Activated CD4-positive, alpha-beta T cell treated with anti-CD3 and anti-CD28 coated beads, Interleukin-2, amount 10 ng/mL, durations not matched to agents 24 days and 14 days (primary cell): ENCODE measurements at regions not wholly inside any gene's neighbourhood (a gene's known extent, or its start where the extent isn't known, plus 50 kb on each side); places are given as distances from the start of the nearest gene placed in this dataset.
"Not testable (repeated sequence)": the region's sequence is repeated elsewhere in the genome, so short reads cannot be mapped to it uniquely, and the experiment has no call there.

ENCODE experiments used
- DNase-seq: peaks from one replicate; pipeline ENCODE4 v3.0.0; 2022
- H3K27ac Mint-ChIP-seq: one replicate; pipeline ENCODE4 v1.8.0; 2022; ENCODE audit warnings: mild to moderate bottlenecking, mixed read lengths
- H3K27me3 Mint-ChIP-seq: one replicate; pipeline ENCODE4 v1.8.0; 2022; ENCODE audit warnings: mixed read lengths
- H3K36me3 Mint-ChIP-seq: one replicate; pipeline ENCODE4 v1.8.0; 2022; ENCODE audit warnings: low read depth, mild to moderate bottlenecking, mixed read lengths
- H3K4me1 Mint-ChIP-seq: one replicate; pipeline ENCODE4 v1.8.0; 2021; ENCODE audit warnings: mixed read lengths
- H3K4me3 Mint-ChIP-seq: one replicate; pipeline ENCODE4 v1.8.0; 2022; ENCODE audit warnings: mild to moderate bottlenecking, moderate library complexity, mixed read lengths
- H3K9me3 Mint-ChIP-seq: one replicate; pipeline ENCODE4 v1.8.0; 2021; ENCODE audit warnings: mixed read lengths
- intact Hi-C: fragments of 100-400 bp; cut with micrococcal nuclease; formaldehyde crosslinking; loops from one replicate; pipeline ENCODE4 v1.15.1; 2023

DNA sequence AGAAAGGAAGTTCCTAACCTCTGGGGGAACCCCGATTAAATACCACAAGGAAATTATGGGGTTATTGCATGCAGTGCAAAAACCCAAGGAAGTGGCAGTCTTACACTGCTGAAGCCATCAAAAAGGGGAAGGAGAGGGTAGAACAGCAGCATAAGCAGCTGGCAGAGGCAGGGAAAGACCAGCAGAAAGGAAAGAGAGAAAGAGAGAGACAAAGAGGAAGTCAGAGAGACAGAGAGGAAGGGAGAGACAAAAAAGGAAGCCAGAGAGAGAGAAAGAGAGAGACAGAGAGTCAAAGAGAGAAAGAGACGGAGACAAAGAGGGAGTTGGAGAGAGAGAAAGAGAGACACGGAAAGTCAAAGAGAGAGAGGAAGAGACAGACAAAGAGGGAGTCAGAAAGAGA lies 689.1 kb downstream of the TFAP2A start:
- DNase-seq, H3K4me1 Mint-ChIP-seq, intact Hi-C loops, H3K27ac Mint-ChIP-seq, H3K4me3 Mint-ChIP-seq, H3K36me3 Mint-ChIP-seq, H3K27me3 Mint-ChIP-seq: not testable (repeated sequence)
- H3K9me3 Mint-ChIP-seq, result peaks cover 10% of the 10 kb centered on the region

DNA sequence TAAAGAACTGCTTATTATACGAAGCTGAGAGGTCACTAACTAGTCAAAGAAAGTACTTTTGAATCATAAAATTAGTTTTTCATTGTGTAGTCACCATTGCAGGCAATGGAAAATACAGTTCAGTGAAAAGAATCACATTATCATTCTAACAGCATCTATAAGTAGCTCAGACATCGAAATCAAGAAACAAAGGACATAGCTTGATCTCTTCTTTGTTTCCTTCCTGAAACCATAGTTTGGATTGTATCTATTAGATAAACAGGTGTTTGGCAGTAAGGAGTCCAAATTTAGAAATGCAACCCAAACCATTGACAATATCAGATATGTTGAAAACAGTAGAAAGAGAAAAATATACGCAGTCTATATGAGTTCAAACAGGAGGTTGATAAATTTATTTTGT lies 697.3 kb downstream of the TFAP2A start:
- intact Hi-C loops, result no loop called here
- no peak overlapping the region for H3K4me3 Mint-ChIP-seq
- H3K27me3 Mint-ChIP-seq, result no peaks in the 10 kb centered on the region
- H3K9me3 Mint-ChIP-seq, result no peaks in the 10 kb centered on the region
- H3K36me3 Mint-ChIP-seq, result no peaks in the 10 kb centered on the region
- DNase-seq, result no peak
- H3K4me1 Mint-ChIP-seq, result no peaks in the 10 kb centered on the region
- no peak overlapping the region for H3K27ac Mint-ChIP-seq

DNA sequence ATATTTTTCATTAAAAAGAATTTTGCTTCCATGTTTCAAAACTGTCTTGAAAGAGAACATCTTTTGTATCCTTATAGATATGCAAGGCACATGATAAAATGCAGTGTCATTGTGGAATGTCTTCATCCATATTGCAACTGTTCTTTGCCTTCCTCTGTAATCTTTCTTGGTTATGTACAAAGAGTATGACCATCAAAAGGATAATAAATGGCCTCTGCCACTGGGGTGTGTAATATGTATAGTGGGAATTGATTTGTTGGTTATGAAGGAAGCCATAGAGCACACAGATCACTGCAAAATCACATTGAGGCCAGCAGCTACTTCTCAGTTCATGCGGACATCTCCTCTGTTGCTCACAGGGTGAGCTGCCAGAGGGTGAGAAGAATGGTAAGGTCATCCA lies 703.5 kb downstream of the TFAP2A start:
- Mint-ChIP-seq H3K27ac (no peak overlapping the region), H3K4me1 (no peaks in the 10 kb centered on the region), H3K36me3 (no peaks in the 10 kb centered on the region), H3K27me3 (no peaks in the 10 kb centered on the region), H3K4me3 (no peak overlapping the region), H3K9me3 (no peaks in the 10 kb centered on the region)
- no peak for DNase-seq
- intact Hi-C loops, result no loop called here

DNA sequence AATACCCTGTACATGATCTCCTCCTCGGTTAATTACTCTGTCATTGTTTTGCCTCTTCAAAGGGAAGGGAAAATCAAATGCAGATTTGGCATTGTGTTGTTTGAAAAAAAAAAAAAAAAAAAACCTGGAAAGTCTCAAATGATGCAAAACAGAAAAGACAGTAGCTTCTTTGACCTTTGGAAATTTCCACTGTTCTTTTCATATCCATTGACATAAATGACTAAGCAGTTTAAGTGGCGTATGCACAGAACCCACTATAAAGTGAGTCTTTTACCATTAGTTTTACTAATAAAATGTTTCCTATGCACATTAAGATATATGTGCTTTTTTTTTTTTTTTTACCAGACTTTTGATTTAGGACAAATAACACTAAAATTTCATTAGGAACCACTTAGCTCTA lies 704.3 kb downstream of the TFAP2A start:
- intact Hi-C loops, result no loop called here
- Mint-ChIP-seq H3K36me3 (no peaks in the 10 kb centered on the region), H3K4me3 (no peak overlapping the region), H3K27ac (no peak overlapping the region), H3K4me1 (no peaks in the 10 kb centered on the region), H3K9me3 (no peaks in the 10 kb centered on the region), H3K27me3 (no peaks in the 10 kb centered on the region)
- no peak for DNase-seq

DNA sequence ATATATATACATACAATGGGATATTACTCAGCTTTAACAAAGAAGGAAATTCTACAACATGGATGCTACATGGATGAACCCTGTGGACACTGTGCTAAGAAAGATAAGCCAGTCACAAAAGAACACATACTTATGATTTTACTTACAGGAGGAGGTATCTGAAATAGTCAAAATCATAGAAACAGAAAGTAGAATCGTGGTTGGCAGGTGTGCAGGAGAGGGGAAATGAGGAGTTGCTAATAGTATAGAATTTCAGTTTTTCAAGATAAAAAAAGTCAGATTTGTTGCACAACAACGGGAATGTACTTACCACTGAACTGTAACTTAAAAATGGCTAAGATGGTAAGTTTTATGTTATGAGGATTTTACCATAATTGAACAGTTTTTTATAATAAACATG lies 706.3 kb downstream of the TFAP2A start:
- no peaks in the 10 kb centered on the region for H3K4me1 Mint-ChIP-seq
- no peaks in the 10 kb centered on the region for H3K9me3 Mint-ChIP-seq
- intact Hi-C loops, result no loop called here
- H3K27ac Mint-ChIP-seq, result no peak overlapping the region
- DNase-seq, result no peak
- no peak overlapping the region for H3K4me3 Mint-ChIP-seq
- no peaks in the 10 kb centered on the region for H3K27me3 Mint-ChIP-seq
- no peaks in the 10 kb centered on the region for H3K36me3 Mint-ChIP-seq

DNA sequence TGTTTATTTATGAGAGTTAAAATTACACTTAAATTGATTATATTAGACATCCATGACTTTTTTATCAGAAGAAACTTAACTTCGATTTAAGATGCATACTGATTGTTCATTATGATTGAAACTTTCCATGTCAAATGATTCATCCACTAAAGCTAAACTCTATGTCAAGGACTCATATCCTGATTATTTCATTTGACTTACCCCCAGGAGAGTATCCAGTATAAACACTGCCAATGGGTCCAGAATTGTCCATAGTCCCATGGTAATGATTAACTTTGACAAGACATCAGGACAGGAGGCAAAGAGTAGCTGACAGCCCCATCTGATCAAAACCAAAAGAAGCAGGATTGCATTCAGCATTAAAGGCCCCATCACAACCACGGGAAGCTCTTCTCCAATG lies 709.9 kb downstream of the TFAP2A start:
- Mint-ChIP-seq H3K27ac (no peak overlapping the region), H3K9me3 (peaks cover 3% of the 10 kb centered on the region), H3K4me3 (no peak overlapping the region), H3K36me3 (no peaks in the 10 kb centered on the region), H3K27me3 (no peaks in the 10 kb centered on the region), H3K4me1 (no peaks in the 10 kb centered on the region)
- intact Hi-C loops, result no loop called here
- no peak for DNase-seq

DNA sequence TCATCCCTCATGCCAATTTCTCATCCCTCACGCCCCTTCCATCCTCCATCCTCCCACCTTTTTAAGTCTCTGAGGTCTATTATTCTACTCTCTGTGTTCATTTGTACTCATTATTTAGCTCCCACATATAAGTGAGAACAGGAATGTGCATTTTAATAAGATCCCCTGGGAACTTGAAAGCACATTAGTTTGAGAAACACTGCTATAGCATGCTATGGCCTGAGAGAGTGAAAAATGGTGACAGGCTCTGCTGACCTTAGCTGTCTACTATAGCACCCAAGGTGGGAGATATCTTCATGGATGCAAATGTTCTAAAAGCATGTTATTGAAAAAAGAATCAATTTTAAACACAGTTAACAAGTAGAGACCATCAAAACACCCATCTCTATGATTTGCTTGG lies 712.0 kb downstream of the TFAP2A start:
- intact Hi-C loops, result no loop called here

DNA sequence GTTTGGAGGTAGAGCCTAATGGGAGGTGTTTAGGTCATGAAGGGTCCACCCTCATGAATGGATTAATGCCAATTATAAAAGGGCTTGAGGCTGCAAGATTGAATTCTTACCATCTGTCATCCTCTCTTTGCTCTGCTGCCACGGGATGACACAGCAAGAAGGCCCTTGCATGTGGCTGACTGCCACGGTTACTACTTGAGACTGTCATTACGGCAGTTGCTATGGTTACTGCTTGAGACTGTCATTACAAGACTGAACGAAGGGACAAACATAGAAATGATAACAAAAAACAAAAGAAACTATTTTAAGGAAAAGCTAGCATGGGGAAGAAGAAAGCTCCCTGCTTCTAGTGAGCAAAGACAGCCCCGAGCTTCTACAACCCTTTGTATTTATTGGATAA lies 715.0 kb downstream of the TFAP2A start:
- Mint-ChIP-seq H3K4me3 (no peak overlapping the region), H3K27ac (no peak overlapping the region), H3K4me1 (no peaks in the 10 kb centered on the region), H3K9me3 (peaks cover 3% of the 10 kb centered on the region), H3K27me3 (no peaks in the 10 kb centered on the region), H3K36me3 (no peaks in the 10 kb centered on the region)
- intact Hi-C loops, result no loop called here
- DNase-seq, result no peak

More for the DNA sequence above, 712.0 kb downstream of the TFAP2A start:
- Mint-ChIP-seq H3K27me3 (no peaks in the 10 kb centered on the region), H3K36me3 (no peaks in the 10 kb centered on the region), H3K27ac (no peak overlapping the region), H3K4me3 (no peak overlapping the region), H3K9me3 (peaks cover 3% of the 10 kb centered on the region), H3K4me1 (no peaks in the 10 kb centered on the region)
- DNase-seq, result no peak

DNA sequence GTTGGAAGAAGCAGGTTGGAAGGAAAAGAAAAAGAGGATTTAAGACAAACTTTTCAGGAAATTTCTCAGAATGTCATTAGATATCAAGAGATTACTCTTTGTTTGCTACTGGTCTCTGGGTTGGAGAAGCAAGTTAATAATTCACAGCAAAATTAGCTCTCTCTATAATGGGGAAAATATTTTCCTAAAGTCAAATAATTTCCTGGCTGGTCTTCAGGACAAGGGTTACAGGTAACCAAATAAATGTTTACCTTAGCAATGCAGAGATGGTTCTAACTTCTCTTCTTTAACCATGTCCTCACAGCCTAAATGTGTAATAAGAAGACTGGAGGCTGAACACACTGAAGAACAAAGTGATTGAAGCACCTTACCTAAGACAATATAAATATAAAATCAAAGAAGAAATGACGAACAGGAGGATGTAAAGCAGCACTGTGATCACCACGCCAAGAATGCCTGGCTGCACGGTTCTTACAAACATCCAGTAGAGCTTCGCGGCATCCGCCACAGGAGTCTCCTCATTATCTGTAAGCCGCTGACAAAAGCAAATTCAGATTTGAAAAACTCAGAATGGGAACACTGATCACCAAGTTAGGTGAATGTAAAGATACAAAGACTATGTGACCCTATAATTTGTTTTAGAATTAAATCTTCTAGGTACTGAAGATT lies 717.5 kb downstream of the TFAP2A start:
- H3K27me3 Mint-ChIP-seq, result no peaks in the 10 kb centered on the region
- no peak for DNase-seq
- peaks cover 5% of the 10 kb centered on the region for H3K9me3 Mint-ChIP-seq
- no peaks in the 10 kb centered on the region for H3K4me1 Mint-ChIP-seq
- intact Hi-C loops, result no loop called here
- H3K36me3 Mint-ChIP-seq, result no peaks in the 10 kb centered on the region
- no peak overlapping the region for H3K27ac Mint-ChIP-seq
- H3K4me3 Mint-ChIP-seq, result no peak overlapping the region

DNA sequence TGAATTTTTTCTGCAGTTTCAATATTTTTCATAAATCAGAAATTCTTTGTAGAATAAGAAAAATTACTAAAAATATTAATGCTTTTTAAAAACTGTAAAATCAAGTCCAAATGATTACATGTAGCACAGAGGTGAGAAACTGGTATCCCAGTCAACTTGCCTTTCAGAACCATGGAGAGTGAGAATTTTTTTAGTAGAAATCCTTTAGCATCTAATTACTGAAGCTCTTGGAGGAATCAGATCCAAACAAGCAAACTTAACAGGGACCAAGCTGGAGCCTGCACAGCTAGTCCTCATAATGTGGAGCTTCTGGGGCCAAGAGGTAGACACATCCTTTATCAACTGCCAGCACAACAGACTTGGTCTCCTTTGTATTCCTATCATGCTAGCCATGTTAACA lies 724.5 kb downstream of the TFAP2A start:
- peaks cover 5% of the 10 kb centered on the region for H3K9me3 Mint-ChIP-seq
- no peaks in the 10 kb centered on the region for H3K36me3 Mint-ChIP-seq
- no peak overlapping the region for H3K27ac Mint-ChIP-seq
- H3K4me3 Mint-ChIP-seq, result no peak overlapping the region
- DNase-seq, result no peak
- H3K4me1 Mint-ChIP-seq, result no peaks in the 10 kb centered on the region
- no peaks in the 10 kb centered on the region for H3K27me3 Mint-ChIP-seq
- intact Hi-C loops, result no loop called here

DNA sequence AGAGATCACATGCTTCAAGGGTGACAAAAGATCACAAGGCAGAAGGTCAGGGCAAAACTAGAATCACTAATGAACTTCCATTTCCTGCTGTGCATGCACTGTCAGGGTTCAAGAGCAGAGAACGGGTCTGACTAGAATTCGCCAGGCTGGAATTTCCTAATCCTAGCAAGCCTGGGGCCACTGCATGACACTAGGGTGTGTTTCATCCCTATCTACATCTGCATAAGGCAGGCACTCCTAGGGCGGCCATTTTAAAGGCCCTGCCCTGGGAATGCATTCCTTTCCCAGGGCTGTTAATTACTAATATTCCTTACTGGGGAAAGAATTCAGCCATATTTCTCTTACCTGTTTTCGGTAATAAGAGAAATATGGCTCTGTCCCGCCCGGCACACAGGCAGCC lies 734.1 kb downstream of the TFAP2A start:
- H3K27ac Mint-ChIP-seq, H3K27me3 Mint-ChIP-seq, intact Hi-C loops, H3K36me3 Mint-ChIP-seq, H3K9me3 Mint-ChIP-seq, DNase-seq, H3K4me1 Mint-ChIP-seq, H3K4me3 Mint-ChIP-seq: not testable (repeated sequence)

DNA sequence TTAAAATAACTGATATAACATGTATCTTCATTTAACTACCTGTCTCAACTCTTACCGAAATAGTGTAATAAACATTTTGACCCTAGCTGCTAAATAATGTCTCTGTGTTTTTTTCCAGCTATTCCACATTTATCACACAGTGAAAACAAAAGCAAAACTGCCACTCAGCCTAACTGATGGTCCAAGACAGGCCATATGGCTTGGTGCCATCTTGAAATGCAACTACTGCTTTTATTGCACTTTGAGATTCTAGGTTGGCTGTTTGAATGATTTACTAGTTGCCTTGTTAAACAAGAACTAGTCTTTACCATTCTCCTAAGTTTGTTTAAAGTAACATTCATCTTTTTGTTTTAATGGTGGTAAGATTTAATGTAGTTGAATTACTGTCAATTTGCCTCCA lies 739.8 kb downstream of the TFAP2A start:
- Mint-ChIP-seq H3K4me3 (no peak overlapping the region), H3K27me3 (no peaks in the 10 kb centered on the region), H3K9me3 (no peaks in the 10 kb centered on the region), H3K4me1 (no peaks in the 10 kb centered on the region), H3K36me3 (no peaks in the 10 kb centered on the region), H3K27ac (no peak overlapping the region)
- DNase-seq, result no peak
- intact Hi-C loops, result no loop called here

DNA sequence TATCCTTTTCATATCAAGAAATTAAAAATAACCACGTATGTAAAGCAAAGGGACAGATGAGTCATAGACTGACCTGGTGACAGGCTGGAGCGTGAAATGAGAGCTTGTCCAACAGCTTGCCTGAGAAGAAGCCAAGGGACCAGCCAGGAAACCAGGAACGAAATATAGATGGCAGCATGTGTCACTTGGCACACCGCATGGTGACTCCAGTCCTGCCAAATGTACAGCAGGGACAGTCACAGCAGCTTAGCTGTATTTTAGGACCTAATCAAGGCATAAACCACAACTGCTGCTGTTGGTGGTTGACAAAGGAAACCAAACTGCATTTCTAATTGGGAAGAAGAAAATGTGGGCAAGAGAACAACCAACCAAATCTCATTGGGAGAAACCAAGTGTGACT lies 755.0 kb downstream of the TFAP2A start:
- Mint-ChIP-seq H3K4me3 (no peak overlapping the region), H3K27ac (no peak overlapping the region), H3K27me3 (no peaks in the 10 kb centered on the region), H3K36me3 (no peaks in the 10 kb centered on the region), H3K9me3 (no peaks in the 10 kb centered on the region), H3K4me1 (no peaks in the 10 kb centered on the region)
- DNase-seq, result no peak
- intact Hi-C loops, result no loop called here

DNA sequence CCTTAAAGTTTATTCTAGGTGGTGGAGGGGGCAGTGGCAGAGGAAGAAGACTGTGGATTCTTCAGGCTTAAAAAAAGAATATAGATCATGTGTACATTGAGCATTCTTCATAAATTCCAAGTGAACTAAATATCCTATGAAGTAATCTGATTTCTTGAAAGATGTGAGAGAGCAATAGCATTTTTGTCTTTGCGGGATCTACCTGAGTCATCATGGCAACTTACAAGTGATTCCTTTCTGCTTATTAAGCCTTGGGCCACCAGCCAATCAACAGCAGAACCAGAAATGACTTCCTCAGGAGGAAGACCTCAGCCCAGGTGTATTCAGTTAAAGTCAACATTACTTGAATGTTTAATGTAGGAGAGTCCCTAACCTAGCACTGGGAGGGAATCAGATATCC lies 756.9 kb downstream of the TFAP2A start:
- Mint-ChIP-seq H3K4me3 (no peak overlapping the region), H3K4me1 (no peaks in the 10 kb centered on the region), H3K9me3 (no peaks in the 10 kb centered on the region), H3K27ac (no peak overlapping the region), H3K27me3 (no peaks in the 10 kb centered on the region), H3K36me3 (no peaks in the 10 kb centered on the region)
- no peak for DNase-seq
- intact Hi-C loops, result no loop called here

DNA sequence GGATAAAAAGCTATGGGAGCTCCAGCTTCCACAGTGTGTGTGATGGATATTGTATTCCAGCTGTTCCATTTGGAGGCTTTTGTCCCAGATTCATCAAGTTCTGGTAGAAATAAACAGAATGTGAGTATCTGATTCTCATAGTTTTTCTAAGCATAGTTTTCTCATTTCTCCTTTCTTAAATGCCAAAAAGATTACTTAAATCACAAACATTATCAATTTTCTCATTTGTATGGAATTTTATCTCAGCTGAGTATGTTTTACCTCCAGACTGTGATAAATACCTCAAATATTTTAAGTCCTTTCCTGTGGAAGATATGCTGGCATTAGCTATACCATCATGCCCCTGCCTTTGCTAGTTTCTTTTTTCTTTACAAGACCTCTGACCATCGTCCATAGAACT lies 767.3 kb downstream of the TFAP2A start:
- no peak for DNase-seq
- Mint-ChIP-seq H3K36me3 (no peaks in the 10 kb centered on the region), H3K4me1 (no peaks in the 10 kb centered on the region), H3K4me3 (no peak overlapping the region), H3K9me3 (no peaks in the 10 kb centered on the region), H3K27ac (no peak overlapping the region), H3K27me3 (no peaks in the 10 kb centered on the region)
- intact Hi-C loops, result no loop called here
